HEK293 (cell line): ENCODE measurements at regions not wholly inside any gene's neighbourhood (a gene's known extent, or its start where the extent isn't known, plus 50 kb on each side); places are given as distances from the start of the nearest gene placed in this dataset.

Experiments
- IKZF3 ChIP-seq: fragments of 450-650 bp; IDR thresholded peaks from 2 replicates; pipeline ENCODE4 v1.5.0; 2018; ENCODE audit warnings: missing biosample characterization, mild to moderate bottlenecking, missing genetic modification characterization, moderate library complexity
- KLF1 ChIP-seq: fragments of 450-650 bp; formaldehyde crosslinking; IDR thresholded peaks from 2 replicates; pipeline ENCODE4 v1.5.1; 2016; ENCODE audit warnings: missing biosample characterization, missing genetic modification characterization
- MYNN ChIP-seq: fragments of 450-650 bp; formaldehyde crosslinking; IDR thresholded peaks from 2 replicates; pipeline ENCODE4 v1.5.1; 2016; ENCODE audit warnings: missing biosample characterization, missing genetic modification characterization, borderline replicate concordance
- OVOL3 ChIP-seq: fragments of 450-650 bp; formaldehyde crosslinking; IDR thresholded peaks from 2 replicates; pipeline ENCODE4 v1.5.1; 2016; ENCODE audit warnings: missing biosample characterization, missing genetic modification characterization
- REPIN1 ChIP-seq: fragments of 450-650 bp; formaldehyde crosslinking; IDR thresholded peaks from 2 replicates; pipeline ENCODE4 v1.5.1; 2017; ENCODE audit warnings: missing biosample characterization, missing genetic modification characterization, low read depth
- SP2 ChIP-seq: fragments of 450-650 bp; formaldehyde crosslinking; IDR thresholded peaks from 2 replicates; pipeline ENCODE4 v1.5.1; 2016; ENCODE audit warnings: missing biosample characterization, missing genetic modification characterization
- YY1 ChIP-seq: fragments of 450-650 bp; formaldehyde crosslinking; IDR thresholded peaks from 2 replicates; pipeline ENCODE4 v1.5.1; 2018; ENCODE audit warnings: missing biosample characterization, missing genetic modification characterization
- ZBTB8A ChIP-seq: fragments of 450-650 bp; formaldehyde crosslinking; IDR thresholded peaks from 2 replicates; pipeline ENCODE4 v1.5.1; 2016; ENCODE audit warnings: missing biosample characterization, missing genetic modification characterization
- ZNF350 ChIP-seq: fragments of 450-650 bp; formaldehyde crosslinking; IDR thresholded peaks from 2 replicates; pipeline ENCODE4 v1.5.0; 2017; ENCODE audit warnings: missing biosample characterization, mild to moderate bottlenecking, missing genetic modification characterization
- ZNF416 ChIP-seq: fragments of 450-650 bp; formaldehyde crosslinking; IDR thresholded peaks from 2 replicates; pipeline ENCODE4 v1.5.1; 2016; ENCODE audit warnings: missing biosample characterization, missing genetic modification characterization
- ZNF48 ChIP-seq: fragments of 450-650 bp; formaldehyde crosslinking; IDR thresholded peaks from 2 replicates; pipeline ENCODE4 v1.5.1; 2016; ENCODE audit warnings: missing biosample characterization, missing genetic modification characterization
- TF ChIP-seq, protein P1 (sequence below): fragments of 450-650 bp; formaldehyde crosslinking; IDR thresholded peaks from 2 replicates; pipeline ENCODE4 v1.5.1; 2016; ENCODE audit warnings: missing biosample characterization, missing genetic modification characterization
- TF ChIP-seq, protein P2 (sequence below): fragments of 450-650 bp; formaldehyde crosslinking; IDR thresholded peaks from 2 replicates; pipeline ENCODE4 v1.5.1; 2016; ENCODE audit warnings: missing biosample characterization, missing genetic modification characterization
- TF ChIP-seq, protein P3 (sequence below): fragments of 450-650 bp; formaldehyde crosslinking; IDR thresholded peaks from 2 replicates; pipeline ENCODE4 v1.5.1; 2016; ENCODE audit warnings: missing biosample characterization, missing genetic modification characterization

GRCh38 chr13:109885235-109885634 lies 98.9 kb upstream of the IRS2 start:
- TF ChIP-seq, protein P1, sequence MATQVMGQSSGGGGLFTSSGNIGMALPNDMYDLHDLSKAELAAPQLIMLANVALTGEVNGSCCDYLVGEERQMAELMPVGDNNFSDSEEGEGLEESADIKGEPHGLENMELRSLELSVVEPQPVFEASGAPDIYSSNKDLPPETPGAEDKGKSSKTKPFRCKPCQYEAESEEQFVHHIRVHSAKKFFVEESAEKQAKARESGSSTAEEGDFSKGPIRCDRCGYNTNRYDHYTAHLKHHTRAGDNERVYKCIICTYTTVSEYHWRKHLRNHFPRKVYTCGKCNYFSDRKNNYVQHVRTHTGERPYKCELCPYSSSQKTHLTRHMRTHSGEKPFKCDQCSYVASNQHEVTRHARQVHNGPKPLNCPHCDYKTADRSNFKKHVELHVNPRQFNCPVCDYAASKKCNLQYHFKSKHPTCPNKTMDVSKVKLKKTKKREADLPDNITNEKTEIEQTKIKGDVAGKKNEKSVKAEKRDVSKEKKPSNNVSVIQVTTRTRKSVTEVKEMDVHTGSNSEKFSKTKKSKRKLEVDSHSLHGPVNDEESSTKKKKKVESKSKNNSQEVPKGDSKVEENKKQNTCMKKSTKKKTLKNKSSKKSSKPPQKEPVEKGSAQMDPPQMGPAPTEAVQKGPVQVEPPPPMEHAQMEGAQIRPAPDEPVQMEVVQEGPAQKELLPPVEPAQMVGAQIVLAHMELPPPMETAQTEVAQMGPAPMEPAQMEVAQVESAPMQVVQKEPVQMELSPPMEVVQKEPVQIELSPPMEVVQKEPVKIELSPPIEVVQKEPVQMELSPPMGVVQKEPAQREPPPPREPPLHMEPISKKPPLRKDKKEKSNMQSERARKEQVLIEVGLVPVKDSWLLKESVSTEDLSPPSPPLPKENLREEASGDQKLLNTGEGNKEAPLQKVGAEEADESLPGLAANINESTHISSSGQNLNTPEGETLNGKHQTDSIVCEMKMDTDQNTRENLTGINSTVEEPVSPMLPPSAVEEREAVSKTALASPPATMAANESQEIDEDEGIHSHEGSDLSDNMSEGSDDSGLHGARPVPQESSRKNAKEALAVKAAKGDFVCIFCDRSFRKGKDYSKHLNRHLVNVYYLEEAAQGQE = no peak
- TF ChIP-seq, protein P2, sequence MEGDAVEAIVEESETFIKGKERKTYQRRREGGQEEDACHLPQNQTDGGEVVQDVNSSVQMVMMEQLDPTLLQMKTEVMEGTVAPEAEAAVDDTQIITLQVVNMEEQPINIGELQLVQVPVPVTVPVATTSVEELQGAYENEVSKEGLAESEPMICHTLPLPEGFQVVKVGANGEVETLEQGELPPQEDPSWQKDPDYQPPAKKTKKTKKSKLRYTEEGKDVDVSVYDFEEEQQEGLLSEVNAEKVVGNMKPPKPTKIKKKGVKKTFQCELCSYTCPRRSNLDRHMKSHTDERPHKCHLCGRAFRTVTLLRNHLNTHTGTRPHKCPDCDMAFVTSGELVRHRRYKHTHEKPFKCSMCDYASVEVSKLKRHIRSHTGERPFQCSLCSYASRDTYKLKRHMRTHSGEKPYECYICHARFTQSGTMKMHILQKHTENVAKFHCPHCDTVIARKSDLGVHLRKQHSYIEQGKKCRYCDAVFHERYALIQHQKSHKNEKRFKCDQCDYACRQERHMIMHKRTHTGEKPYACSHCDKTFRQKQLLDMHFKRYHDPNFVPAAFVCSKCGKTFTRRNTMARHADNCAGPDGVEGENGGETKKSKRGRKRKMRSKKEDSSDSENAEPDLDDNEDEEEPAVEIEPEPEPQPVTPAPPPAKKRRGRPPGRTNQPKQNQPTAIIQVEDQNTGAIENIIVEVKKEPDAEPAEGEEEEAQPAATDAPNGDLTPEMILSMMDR (tag by site-specific recombination) = no peak
- TF ChIP-seq YY1 (tag by site-specific recombination) (no peak), ZNF350 (tag by site-specific recombination) (no peak), REPIN1 (tag by site-specific recombination) (no peak), MYNN (tag by site-specific recombination) (no peak), SP2 (tag by site-specific recombination) (no peak), ZBTB8A (tag by site-specific recombination) (no peak), KLF1 (tag by site-specific recombination) (no peak), ZNF48 (tag by site-specific recombination) (no peak), ZNF416 (tag by site-specific recombination) (no peak), IKZF3 (tag by site-specific recombination) (no peak), OVOL3 (tag by site-specific recombination) (no peak)
- TF ChIP-seq, protein P3, sequence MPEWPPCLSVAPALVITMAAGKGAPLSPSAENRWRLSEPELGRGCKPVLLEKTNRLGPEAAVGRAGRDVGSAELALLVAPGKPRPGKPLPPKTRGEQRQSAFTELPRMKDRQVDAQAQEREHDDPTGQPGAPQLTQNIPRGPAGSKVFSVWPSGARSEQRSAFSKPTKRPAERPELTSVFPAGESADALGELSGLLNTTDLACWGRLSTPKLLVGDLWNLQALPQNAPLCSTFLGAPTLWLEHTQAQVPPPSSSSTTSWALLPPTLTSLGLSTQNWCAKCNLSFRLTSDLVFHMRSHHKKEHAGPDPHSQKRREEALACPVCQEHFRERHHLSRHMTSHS (tag by site-specific recombination) = no peak
